Neural progenitor cell (in vitro differentiated cells): ENCODE measurements at regions not wholly inside any gene's neighbourhood (a gene's known extent, or its start where the extent isn't known, plus 50 kb on each side); places are given as distances from the start of the nearest gene placed in this dataset. TPM values are rescaled to one million over a fixed set of nuclear protein-coding genes. Genes with fewer than 3 reads are reported as not detected.

Source experiments
- DNase-seq: peaks from one replicate; pipeline ENCODE4 v3.0.0-alpha.2; 2016; ENCODE audit warnings: low spot score
- H2AFZ ChIP-seq: fragments of 200-600 bp; sonication (generic); replicated peaks from 2 replicates; pipeline ENCODE4 v1.6.1; 2016; ENCODE audit warnings: antibody characterized with exemption
- H3F3A ChIP-seq: fragments of 200-600 bp; sonication (generic); 2 replicates; pipeline ENCODE4 v1.6.1; 2016; ENCODE audit warnings: antibody characterized with exemption, low read depth
- H3K27ac ChIP-seq: fragments of 200-600 bp; sonication (generic); 2 replicates; pipeline ENCODE4 v1.5.1; 2016; ENCODE audit warnings: mild to moderate bottlenecking
- H3K27me3 ChIP-seq: fragments of 200-600 bp; sonication (generic); 2 replicates; pipeline ENCODE4 v1.6.1; 2016; ENCODE audit warnings: mild to moderate bottlenecking, moderate library complexity
- H3K36me3 ChIP-seq: fragments of 200-600 bp; sonication (generic); 2 replicates; pipeline ENCODE4 v1.5.1; 2016
- H3K4me1 ChIP-seq: fragments of 200-600 bp; sonication (generic); 2 replicates; pipeline ENCODE4 v1.6.1; 2016; ENCODE audit warnings: mixed run types
- H3K4me2 ChIP-seq: fragments of 200-600 bp; sonication (generic); 2 replicates; pipeline ENCODE4 v1.6.1; 2016
- H3K4me3 ChIP-seq: fragments of 200-600 bp; sonication (generic); 2 replicates; pipeline ENCODE4 v1.5.1; 2016
- H3K79me2 ChIP-seq: fragments of 200-600 bp; sonication (generic); 2 replicates; pipeline ENCODE4 v1.6.1; 2016; ENCODE audit warnings: low read depth
- H3K9ac ChIP-seq: fragments of 200-600 bp; sonication (generic); 2 replicates; pipeline ENCODE4 v1.6.1; 2016
- H3K9me3 ChIP-seq: fragments of 200-600 bp; sonication (generic); 2 replicates; pipeline ENCODE4 v1.5.1; 2016; ENCODE audit warnings: low read depth
- H4K20me1 ChIP-seq: fragments of 200-600 bp; sonication (generic); 2 replicates; pipeline ENCODE4 v1.6.1; 2016; ENCODE audit warnings: low read depth
- H3K27ac Mint-ChIP-seq: 3 replicates; pipeline ENCODE4 v1.8.0; 2021; ENCODE audit warnings: mixed read lengths
- H3K27me3 Mint-ChIP-seq: 2 replicates; pipeline ENCODE4 v1.8.0; 2022; ENCODE audit warnings: low read depth, mild to moderate bottlenecking, inconsistent platforms, moderate library complexity, mixed read lengths; ENCODE audit not compliant: insufficient read depth
- H3K36me3 Mint-ChIP-seq: 3 replicates; pipeline ENCODE4 v1.8.0; 2021; ENCODE audit warnings: mixed read lengths
- H3K4me1 Mint-ChIP-seq: 3 replicates; pipeline ENCODE4 v1.8.0; 2021; ENCODE audit warnings: mixed read lengths
- H3K4me3 Mint-ChIP-seq: 3 replicates; pipeline ENCODE4 v1.8.0; 2021; ENCODE audit warnings: mild to moderate bottlenecking, moderate library complexity, mixed read lengths
- H3K9me3 Mint-ChIP-seq: 3 replicates; pipeline ENCODE4 v1.8.0; 2020; ENCODE audit warnings: mixed read lengths
- EZH2 ChIP-seq: fragments of 200-600 bp; sonication (generic); IDR thresholded peaks from 2 replicates; pipeline ENCODE4 v1.6.1; 2017; ENCODE audit warnings: antibody characterized with exemption, mild to moderate bottlenecking, moderate library complexity
- EZH2phosphoT487 ChIP-seq: fragments of 200-600 bp; sonication (generic); IDR thresholded peaks from 2 replicates; pipeline ENCODE4 v1.6.1; 2017; ENCODE audit warnings: antibody characterized with exemption
- microRNA-seq: library from miRNA; unstranded; fragments of <30 nt; microRNA quantifications from one replicate; pipeline ENCODE4, GENCODE V29; 2016
- small RNA-seq: library from RNA; depleted of rRNA; stranded (forward); fragments of <200 nt; gene quantifications from one replicate; pipeline ENCODE3, GENCODE V24; 2015
- TF ChIP-seq, protein P1 (sequence below): fragments of 200-600 bp; sonication (generic); IDR thresholded peaks from 2 replicates; pipeline ENCODE4 v1.5.1; 2017; ENCODE audit warnings: antibody characterized with exemption, mild to moderate bottlenecking

DNA sequence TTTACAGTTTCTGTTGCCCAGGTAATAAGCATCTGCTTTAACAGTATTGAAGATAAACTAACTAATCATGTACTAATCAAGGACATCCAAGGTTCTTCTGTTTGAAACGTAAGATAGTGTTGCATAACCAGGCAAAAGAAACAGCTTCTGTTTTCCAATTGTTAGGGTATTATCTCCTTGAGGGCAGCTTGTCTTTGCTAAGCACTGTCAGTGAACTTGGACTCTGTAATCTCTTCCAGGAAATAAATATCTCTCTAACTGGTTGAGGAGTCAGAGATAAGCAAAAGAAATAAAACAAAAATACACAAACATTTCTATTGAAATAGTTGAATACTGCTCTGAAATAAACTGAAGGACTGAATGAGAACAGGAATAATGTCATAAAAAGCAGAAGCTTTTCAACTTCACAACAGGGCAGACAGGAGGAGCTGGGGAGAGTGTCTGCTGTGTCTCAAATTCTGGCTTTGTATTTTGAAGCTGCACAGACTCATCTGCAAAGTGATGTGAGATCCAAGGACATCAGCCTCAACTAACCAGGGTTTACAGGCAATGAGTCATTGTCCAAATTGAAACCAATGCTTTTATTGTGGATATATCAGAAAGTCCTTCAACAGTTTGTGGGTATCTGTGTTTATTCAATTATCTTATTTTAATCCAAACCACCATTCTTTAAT, 1253.0 kb upstream of the PCDH7 start:
- Histone ChIP-seq H3K9ac (no peak overlapping the region), H3K4me2 (no peak overlapping the region), H4K20me1 (no peaks in the 10 kb centered on the region), H3K4me3 (no peak overlapping the region), H3K27ac (no peak overlapping the region), H3K4me1 (peaks cover 15% of the 10 kb centered on the region), H2AFZ (no peak overlapping the region), H3K9me3 (no peaks in the 10 kb centered on the region), H3F3A (no peaks in the 10 kb centered on the region), H3K79me2 (no peaks in the 10 kb centered on the region), H3K36me3 (no peaks in the 10 kb centered on the region), H3K27me3 (no peaks in the 10 kb centered on the region)
- Mint-ChIP-seq H3K4me3 (no peak overlapping the region), H3K9me3 (peaks cover 5% of the 10 kb centered on the region), H3K27me3 (no peaks in the 10 kb centered on the region), H3K27ac (no peak overlapping the region), H3K36me3 (no peaks in the 10 kb centered on the region), H3K4me1 (peaks cover 23% of the 10 kb centered on the region)
- no peak for DNase-seq
- TF ChIP-seq EZH2 = no peak
- TF ChIP-seq EZH2phosphoT487 = no peak
- TF ChIP-seq, protein P1, sequence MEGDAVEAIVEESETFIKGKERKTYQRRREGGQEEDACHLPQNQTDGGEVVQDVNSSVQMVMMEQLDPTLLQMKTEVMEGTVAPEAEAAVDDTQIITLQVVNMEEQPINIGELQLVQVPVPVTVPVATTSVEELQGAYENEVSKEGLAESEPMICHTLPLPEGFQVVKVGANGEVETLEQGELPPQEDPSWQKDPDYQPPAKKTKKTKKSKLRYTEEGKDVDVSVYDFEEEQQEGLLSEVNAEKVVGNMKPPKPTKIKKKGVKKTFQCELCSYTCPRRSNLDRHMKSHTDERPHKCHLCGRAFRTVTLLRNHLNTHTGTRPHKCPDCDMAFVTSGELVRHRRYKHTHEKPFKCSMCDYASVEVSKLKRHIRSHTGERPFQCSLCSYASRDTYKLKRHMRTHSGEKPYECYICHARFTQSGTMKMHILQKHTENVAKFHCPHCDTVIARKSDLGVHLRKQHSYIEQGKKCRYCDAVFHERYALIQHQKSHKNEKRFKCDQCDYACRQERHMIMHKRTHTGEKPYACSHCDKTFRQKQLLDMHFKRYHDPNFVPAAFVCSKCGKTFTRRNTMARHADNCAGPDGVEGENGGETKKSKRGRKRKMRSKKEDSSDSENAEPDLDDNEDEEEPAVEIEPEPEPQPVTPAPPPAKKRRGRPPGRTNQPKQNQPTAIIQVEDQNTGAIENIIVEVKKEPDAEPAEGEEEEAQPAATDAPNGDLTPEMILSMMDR = no peak

Small RNA genes in the stretch of these regions (microRNA-seq; reads per million reads assigned to microRNA genes)
- not detected for gene MIR4275

Small RNA genes in the stretch of these regions (small RNA-seq; reads per million reads assigned to genes)
- gene RF00019 = not detected
- not detected for gene RN7SL101P
